Transverse colon (tissue), 4 donors: ENCODE measurements at regions not wholly inside any gene's neighbourhood (a gene's known extent, or its start where the extent isn't known, plus 50 kb on each side); places are given as distances from the start of the nearest gene placed in this dataset.
"Not testable (repeated sequence)": the region's sequence is repeated elsewhere in the genome, so short reads cannot be mapped to it uniquely, and the experiment has no call there.

Experiments used
- DNase-seq: peaks from one replicate; pipeline ENCODE4 v3.0.0-alpha.2; 2019
- H3K27ac ChIP-seq, 4 donors: fragments of 200-600 bp; sonication (generic); 2 replicates each; pipeline ENCODE4 v1.5.1; 2016 to 2018; ENCODE audit warnings: inconsistent platforms in 4 of 4
- H3K27me3 ChIP-seq: fragments of 200-600 bp; sonication (generic); 2 replicates; pipeline ENCODE4 v1.5.1; 2017; ENCODE audit warnings: inconsistent platforms
- H3K36me3 ChIP-seq, 4 donors: fragments of 200-600 bp; sonication (generic); 2 replicates each; pipeline ENCODE4 v1.5.1; 2017 to 2019; ENCODE audit warnings: inconsistent platforms in 4 of 4
- H3K4me1 ChIP-seq, 4 donors: fragments of 200-600 bp; sonication (generic); 2 replicates each; pipeline ENCODE4 v1.5.1; 2017 to 2020; ENCODE audit warnings: inconsistent platforms in 4 of 4
- H3K4me3 ChIP-seq, 4 donors: fragments of 200-600 bp; sonication (generic); 1 replicate in 1 of 4; 2 replicates in 3 of 4; pipeline versions ENCODE4 v1.5.1 to v1.6.1; 2017 to 2019; ENCODE audit warnings: inconsistent platforms in 4 of 4
- H3K9me3 ChIP-seq, 2 donors: fragments of 200-600 bp; sonication (generic); 2 replicates each; pipeline ENCODE4 v1.5.1; 2017 to 2019; ENCODE audit warnings: inconsistent platforms in 2 of 2
- EP300 ChIP-seq: sonication (generic); formaldehyde crosslinking; IDR thresholded peaks from one replicate; pipeline ENCODE4 v1.6.1; 2017; ENCODE audit warnings: antibody characterized with exemption, low read depth
- POLR2A ChIP-seq: fragments of 450-650 bp; IDR thresholded peaks from one replicate; pipeline ENCODE4 v1.6.1; 2016; ENCODE audit warnings: antibody characterized with exemption, mild to moderate bottlenecking, moderate library complexity
- POLR2AphosphoS5 ChIP-seq, 3 donors: sonication (generic); formaldehyde crosslinking; IDR thresholded peaks; one replicate each; pipeline ENCODE4 v1.6.1; 2016; ENCODE audit warnings: antibody characterized with exemption in 3 of 3
- WGBS, 2 donors: methylation state at CpG; one replicate each; pipeline ENCODE4 v1.1.5; 2018; ENCODE audit warnings: low coverage in 1 of 2; 5-methylcytosine and 5-hydroxymethylcytosine counted together
- in situ Hi-C, 4 donors: fragments of 200-750 bp; cut with MboI; loops; one replicate each; pipeline versions ENCODE4 v1.15.0 to v1.15.1; 2017; ENCODE audit warnings: low sequenced_read_pairs in 3 of 4, low pct_ligation_motif_present in 1 of 4, low pct_unique_long_range_greater_than_20kb in 1 of 4
- intact Hi-C: fragments of 100-400 bp; cut with DNase I; formaldehyde crosslinking; loops from one replicate; pipeline ENCODE4 v1.15.1; 2023; ENCODE audit warnings: low total_unique reads
- TF ChIP-seq, protein P1 (sequence below), 5 experiments: fragments of 200-600 bp in 3 of 5; fragments of 450-650 bp in 2 of 5; sonication (generic) in 3 of 5; IDR thresholded peaks; 1 replicate in 2 of 5; 2 replicates in 3 of 5; pipeline ENCODE4 v1.5.1; 2016 to 2017; ENCODE audit warnings: antibody characterized with exemption in 5 of 5, inconsistent platforms in 3 of 5, mild to moderate bottlenecking in 2 of 5, moderate library complexity in 1 of 5

- Histone ChIP-seq H3K4me1 (no peaks in the 10 kb centered on the region), H3K36me3 (no peaks in the 10 kb centered on the region), H3K9me3 (no peaks in the 10 kb centered on the region), H3K27me3 (no peaks in the 10 kb centered on the region), H3K27ac (no peak overlapping the region), H3K4me3 (no peak overlapping the region)
- intact Hi-C loops (no loop called here), in situ Hi-C loops (no loop called here)
- TF ChIP-seq POLR2AphosphoS5 (IDR thresholded peaks at IDR 0.05) (no peak), EP300 (no peak), POLR2A (no peak)
- TF ChIP-seq, protein P1, sequence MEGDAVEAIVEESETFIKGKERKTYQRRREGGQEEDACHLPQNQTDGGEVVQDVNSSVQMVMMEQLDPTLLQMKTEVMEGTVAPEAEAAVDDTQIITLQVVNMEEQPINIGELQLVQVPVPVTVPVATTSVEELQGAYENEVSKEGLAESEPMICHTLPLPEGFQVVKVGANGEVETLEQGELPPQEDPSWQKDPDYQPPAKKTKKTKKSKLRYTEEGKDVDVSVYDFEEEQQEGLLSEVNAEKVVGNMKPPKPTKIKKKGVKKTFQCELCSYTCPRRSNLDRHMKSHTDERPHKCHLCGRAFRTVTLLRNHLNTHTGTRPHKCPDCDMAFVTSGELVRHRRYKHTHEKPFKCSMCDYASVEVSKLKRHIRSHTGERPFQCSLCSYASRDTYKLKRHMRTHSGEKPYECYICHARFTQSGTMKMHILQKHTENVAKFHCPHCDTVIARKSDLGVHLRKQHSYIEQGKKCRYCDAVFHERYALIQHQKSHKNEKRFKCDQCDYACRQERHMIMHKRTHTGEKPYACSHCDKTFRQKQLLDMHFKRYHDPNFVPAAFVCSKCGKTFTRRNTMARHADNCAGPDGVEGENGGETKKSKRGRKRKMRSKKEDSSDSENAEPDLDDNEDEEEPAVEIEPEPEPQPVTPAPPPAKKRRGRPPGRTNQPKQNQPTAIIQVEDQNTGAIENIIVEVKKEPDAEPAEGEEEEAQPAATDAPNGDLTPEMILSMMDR (IDR thresholded peaks at IDR 0.05), result no peak
- no peak for DNase-seq
- 78% methylated on average over 4 of the region's 4 CpGs; no CpG with 5 or more reads in 1 of the 2 donors for WGBS, 2 donors
Measured at GRCh38 chr4:120209706-120210105, 143.1 kb upstream of the MAD2L1 start.

GRCh38 chr4:120207021-120207420, 140.4 kb upstream of the MAD2L1 start:
- in situ Hi-C loops (no loop called here), intact Hi-C loops (no loop called here)
- Histone ChIP-seq H3K36me3 (no peaks in the 10 kb centered on the region), H3K4me1 (no peaks in the 10 kb centered on the region), H3K27ac (no peak overlapping the region), H3K9me3 (no peaks in the 10 kb centered on the region), H3K4me3 (no peak overlapping the region), H3K27me3 (no peaks in the 10 kb centered on the region)
- DNase-seq, result no peak
- 88 to 89% methylated on average over 3 of the region's 3 CpGs for WGBS, 2 donors
- TF ChIP-seq, protein P1 (IDR thresholded peaks at IDR 0.05), result no peak
- TF ChIP-seq POLR2A (no peak), EP300 (no peak), POLR2AphosphoS5 (IDR thresholded peaks at IDR 0.05) (no peak)

- Histone ChIP-seq H3K9me3 (no peaks in the 10 kb centered on the region), H3K4me3 (no peak overlapping the region), H3K27me3 (no peaks in the 10 kb centered on the region), H3K36me3 (no peaks in the 10 kb centered on the region), H3K27ac (no peak overlapping the region), H3K4me1 (no peaks in the 10 kb centered on the region)
- 98% methylated on average over 2 of the region's 2 CpGs; no CpG with 5 or more reads in 1 of the 2 donors for WGBS, 2 donors
- intact Hi-C loops, result no loop called here
- DNase-seq, result no peak
- in situ Hi-C loops, result no loop called here
- no peak for TF ChIP-seq POLR2A
- TF ChIP-seq, protein P1 (IDR thresholded peaks at IDR 0.05), result no peak
- no peak for TF ChIP-seq POLR2AphosphoS5 (IDR thresholded peaks at IDR 0.05)
- no peak for TF ChIP-seq EP300
Measured at GRCh38 chr4:120202222-120202621, 135.6 kb upstream of the MAD2L1 start.

DNA sequence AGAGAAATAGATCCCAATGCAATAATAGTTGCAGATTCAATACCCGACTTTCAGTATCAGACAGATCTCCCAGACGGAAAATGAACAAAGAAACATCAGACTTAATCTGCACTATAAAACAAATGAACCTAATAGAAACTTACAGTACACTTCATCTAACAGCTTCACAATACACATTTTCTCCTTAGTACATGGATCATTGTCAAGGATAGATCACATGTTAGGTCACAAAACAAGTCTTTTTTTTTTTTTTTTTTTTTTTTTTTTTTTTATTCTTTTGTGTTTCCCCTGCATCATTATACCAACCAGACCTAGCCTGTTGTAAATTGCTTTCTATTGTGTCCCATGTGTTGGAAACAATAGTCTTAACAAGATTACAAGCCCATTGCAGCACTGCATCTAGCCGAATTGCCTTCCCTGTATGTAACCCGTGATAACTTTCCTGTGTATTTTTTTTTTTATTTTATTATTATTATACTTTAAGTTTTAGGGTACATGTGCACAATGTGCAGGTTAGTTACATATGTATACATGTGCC, 134.0 kb upstream of the MAD2L1 start:
- in situ Hi-C loops, H3K4me1 ChIP-seq, intact Hi-C loops, H3K4me3 ChIP-seq, H3K27ac ChIP-seq, DNase-seq, H3K27me3 ChIP-seq, H3K9me3 ChIP-seq, H3K36me3 ChIP-seq: not testable (repeated sequence)
- WGBS, 2 donors, result 88 to 92% methylated on average over 4 of the region's 4 CpGs

- Histone ChIP-seq H3K4me3 (no peak overlapping the region), H3K36me3 (no peaks in the 10 kb centered on the region), H3K4me1 (no peaks in the 10 kb centered on the region), H3K27ac (no peak overlapping the region), H3K9me3 (no peaks in the 10 kb centered on the region), H3K27me3 (no peaks in the 10 kb centered on the region)
- intact Hi-C loops, result no loop called here
- DNase-seq, result no peak
- in situ Hi-C loops, result no loop called here
- 90 to 93% methylated on average over 2 of the region's 2 CpGs for WGBS, 2 donors
- TF ChIP-seq POLR2AphosphoS5 (IDR thresholded peaks at IDR 0.05) (no peak), POLR2A (no peak), EP300 (no peak)
- TF ChIP-seq, protein P1 (IDR thresholded peaks at IDR 0.05), result no peak
Measured at GRCh38 chr4:120198411-120198810, 131.8 kb upstream of the MAD2L1 start.
